Spleen (tissue), 11 donors: ENCODE measurements at regions not wholly inside any gene's neighbourhood (a gene's known extent, or its start where the extent isn't known, plus 50 kb on each side); places are given as distances from the start of the nearest gene placed in this dataset.

ENCODE experiments used
- DNase-seq: peaks from one replicate; pipeline ENCODE4 v3.0.0-alpha.2; 2020
- H3K27ac ChIP-seq, 8 donors: fragments of 200-600 bp; sonication (generic) in 7 of 8; 1 replicate in 4 of 8; 2 replicates in 4 of 8; pipeline versions ENCODE4 v1.5.0 to v1.8.0; 2016 to 2021; ENCODE audit warnings: inconsistent platforms in 4 of 8, mild to moderate bottlenecking in 4 of 8, moderate library complexity in 1 of 8
- H3K27me3 ChIP-seq, 7 donors: fragments of 200-600 bp; sonication (generic) in 6 of 7; replicated peaks in 1 of 7; 1 replicate in 4 of 7; 2 replicates in 3 of 7; pipeline versions ENCODE4 v1.5.0 to v1.8.0; 2016 to 2021; ENCODE audit warnings: inconsistent platforms in 3 of 7, mild to moderate bottlenecking in 1 of 7
- H3K36me3 ChIP-seq, 6 donors: fragments of 200-600 bp; sonication (generic) in 5 of 6; 1 replicate in 4 of 6; 2 replicates in 2 of 6; pipeline versions ENCODE4 v1.5.0 to v1.8.0; 2016 to 2021; ENCODE audit warnings: inconsistent platforms in 2 of 6
- H3K4me1 ChIP-seq, 6 donors: fragments of 200-600 bp; sonication (generic) in 5 of 6; 1 replicate in 3 of 6; 2 replicates in 3 of 6; pipeline versions ENCODE4 v1.5.0 to v1.8.0; 2016 to 2021; ENCODE audit warnings: inconsistent platforms in 3 of 6
- H3K4me3 ChIP-seq, 8 donors: fragments of 200-600 bp; sonication (generic) in 7 of 8; 1 replicate in 4 of 8; 2 replicates in 4 of 8; pipeline versions ENCODE4 v1.5.0 to v1.8.0; 2016 to 2021; ENCODE audit warnings: inconsistent platforms in 4 of 8, mild to moderate bottlenecking in 4 of 8, moderate library complexity in 2 of 8
- H3K9me3 ChIP-seq, 8 donors: fragments of 200-600 bp; sonication (generic) in 7 of 8; 1 replicate in 4 of 8; 2 replicates in 4 of 8; pipeline versions ENCODE4 v1.5.0 to v1.8.0; 2016 to 2021; ENCODE audit warnings: inconsistent platforms in 4 of 8
- CTCF ChIP-seq, 11 experiments: fragments of 200-600 bp in 7 of 11; fragments of 450-650 bp in 4 of 11; sonication (generic) in 4 of 11; IDR thresholded peaks in 8 of 11; conservative IDR thresholded peaks in 3 of 11; 1 replicate in 7 of 11; 2 replicates in 4 of 11; pipeline versions ENCODE4 v1.4.0 to v1.8.0; 2016 to 2021; ENCODE audit warnings: antibody characterized with exemption in 11 of 11, inconsistent platforms in 4 of 11, mild to moderate bottlenecking in 1 of 11
- POLR2A ChIP-seq, 3 donors: fragments of 450-650 bp; IDR thresholded peaks; one replicate each; pipeline ENCODE4 v1.5.1; 2017; ENCODE audit warnings: antibody characterized with exemption in 3 of 3, mild to moderate bottlenecking in 1 of 3
- POLR2AphosphoS5 ChIP-seq, 3 donors: sonication (generic); formaldehyde crosslinking; IDR thresholded peaks; one replicate each; pipeline ENCODE4 v1.5.1; 2017; ENCODE audit warnings: antibody characterized with exemption in 3 of 3
- WGBS, 5 donors: extraction: QIAGEN DNeasy Blood & Tissue Kit in 3 of 5; methylation state at CpG; one replicate each; pipeline versions ENCODE4 v1.1.5 to v1.1.7; 2013 to 2018; 5-methylcytosine and 5-hydroxymethylcytosine counted together
- intact Hi-C: fragments of 100-400 bp; cut with DNase I; formaldehyde crosslinking; loops from one replicate; pipeline ENCODE4 v1.15.0; 2023; ENCODE audit warnings: low total_unique reads
- donor health status: healthy with polysubstance abuse.
- donor health status: DM: no; HTN: no; CAD: no; lungs with moderate emphysema.
- donor health status: DM: no; HTN: no; CAD: no.
- donor health status: Bipolar disorder and iron deficiency.
- donor health status: healthy.
- donor health status: DM: no; HTN: no; CAD: no.
- donor health status: DM: yes; HTN: yes; CAD: no.

GRCh38 chr15:47872208-47872607, 154.9 kb downstream of the SEMA6D start:
- peaks cover 0 to 18% (median 5%) of the 10 kb centered on the region in 8 donors for H3K9me3 ChIP-seq
- no peak for DNase-seq
- H3K27me3 ChIP-seq = no peaks in the 10 kb centered on the region
- H3K27ac ChIP-seq = no peak overlapping the region
- intact Hi-C loops = no loop called here
- no peaks in the 10 kb centered on the region for H3K36me3 ChIP-seq
- TF ChIP-seq CTCF (IDR thresholded peaks at IDR 0.05 in 8 of 11, conservative IDR thresholded peaks at IDR 0.05 in 3 of 11) = no peak
- no peak for TF ChIP-seq POLR2AphosphoS5 (IDR thresholded peaks at IDR 0.05)
- TF ChIP-seq POLR2A (IDR thresholded peaks at IDR 0.05) = no peak
- no peaks in the 10 kb centered on the region for H3K4me1 ChIP-seq
- no peak overlapping the region for H3K4me3 ChIP-seq

- H3K4me3 ChIP-seq = no peak overlapping the region
- H3K27ac ChIP-seq = no peak overlapping the region
- peaks cover 0 to 11% (median 5%) of the 10 kb centered on the region in 8 donors for H3K9me3 ChIP-seq
- intact Hi-C loops = no loop called here
- no peak for DNase-seq
- no peaks in the 10 kb centered on the region for H3K4me1 ChIP-seq
- WGBS, 5 donors = 76 to 88% (median 80%) methylated on average over 7 of the region's 7 CpGs
- no peaks in the 10 kb centered on the region for H3K27me3 ChIP-seq
- no peaks in the 10 kb centered on the region for H3K36me3 ChIP-seq
- TF ChIP-seq CTCF (IDR thresholded peaks at IDR 0.05 in 8 of 11, conservative IDR thresholded peaks at IDR 0.05 in 3 of 11) (no peak), POLR2A (IDR thresholded peaks at IDR 0.05) (no peak), POLR2AphosphoS5 (IDR thresholded peaks at IDR 0.05) (no peak)
Observed at GRCh38 chr15:47872869-47873432, 155.6 kb downstream of the SEMA6D start.

GRCh38 chr15:47876986-47877385, 159.7 kb downstream of the SEMA6D start:
- TF ChIP-seq CTCF (IDR thresholded peaks at IDR 0.05 in 8 of 11, conservative IDR thresholded peaks at IDR 0.05 in 3 of 11) = no peak
- TF ChIP-seq POLR2A (IDR thresholded peaks at IDR 0.05) = no peak
- TF ChIP-seq POLR2AphosphoS5 (IDR thresholded peaks at IDR 0.05) = no peak
- Histone ChIP-seq H3K9me3 (no peaks in the 10 kb centered on the region), H3K36me3 (no peaks in the 10 kb centered on the region), H3K4me3 (no peak overlapping the region), H3K4me1 (no peaks in the 10 kb centered on the region), H3K27me3 (no peaks in the 10 kb centered on the region), H3K27ac (no peak overlapping the region)
- intact Hi-C loops = no loop called here
- 71 to 79% (median 79%) methylated on average over 5 of the region's 5 CpGs for WGBS, 5 donors
- no peak for DNase-seq

- TF ChIP-seq CTCF (IDR thresholded peaks at IDR 0.05 in 8 of 11, conservative IDR thresholded peaks at IDR 0.05 in 3 of 11) (no peak), POLR2AphosphoS5 (IDR thresholded peaks at IDR 0.05) (no peak), POLR2A (IDR thresholded peaks at IDR 0.05) (no peak)
- no peak for DNase-seq
- H3K4me3 ChIP-seq = no peak overlapping the region
- no peaks in the 10 kb centered on the region for H3K9me3 ChIP-seq
- no peaks in the 10 kb centered on the region for H3K36me3 ChIP-seq
- intact Hi-C loops = no loop called here
- WGBS, 5 donors = 85 to 93% (median 89%) methylated on average over 5 of the region's 5 CpGs
- H3K4me1 ChIP-seq = no peaks in the 10 kb centered on the region
- no peaks in the 10 kb centered on the region for H3K27me3 ChIP-seq
- no peak overlapping the region for H3K27ac ChIP-seq
Observed at GRCh38 chr15:47877836-47878235, 160.5 kb downstream of the SEMA6D start.
